Stimulated activated naive CD8-positive, alpha-beta T cell treated with anti-CD3 and anti-CD28 coated beads, Interleukin-15, amount 100 ng/mL, for 72 hours (primary cell): ENCODE measurements at regions not wholly inside any gene's neighbourhood (a gene's known extent, or its start where the extent isn't known, plus 50 kb on each side); places are given as distances from the start of the nearest gene placed in this dataset.

ENCODE experiments used
- ATAC-seq: fragments of 150-1000 bp; cut with Tn5 transposase; 2 replicates; pipeline ENCODE4 v1.10.0; 2021; ENCODE audit warnings: mild to moderate bottlenecking, moderate library complexity
- DNase-seq, 2 donors: peaks; one replicate each; pipeline ENCODE4 v3.0.0; 2021 to 2022
- H3K27ac Mint-ChIP-seq, 2 donors: one replicate each; pipeline ENCODE4 v1.8.0; 2022; ENCODE audit warnings: mild to moderate bottlenecking in 2 of 2, mixed read lengths in 2 of 2, moderate library complexity in 2 of 2
- H3K27me3 Mint-ChIP-seq: one replicate; pipeline ENCODE4 v1.8.0; 2022; ENCODE audit warnings: mixed read lengths
- H3K4me1 Mint-ChIP-seq: one replicate; pipeline ENCODE4 v1.8.0; 2022; ENCODE audit warnings: mild to moderate bottlenecking, mixed read lengths
- H3K4me3 Mint-ChIP-seq, 2 donors: one replicate each; pipeline ENCODE4 v1.8.0; 2022; ENCODE audit warnings: mild to moderate bottlenecking in 2 of 2, mixed read lengths in 2 of 2, moderate library complexity in 1 of 2
- H3K9me3 Mint-ChIP-seq, 2 donors: one replicate each; pipeline ENCODE4 v1.8.0; 2022; ENCODE audit warnings: mixed read lengths in 2 of 2

GRCh38 chr10:2972216-2972615 is 95.1 kb upstream of the PFKP start:
- Mint-ChIP-seq H3K9me3 (no peaks in the 10 kb centered on the region), H3K4me3 (no peak overlapping the region), H3K4me1 (no peaks in the 10 kb centered on the region), H3K27ac (no peak overlapping the region), H3K27me3 (no peaks in the 10 kb centered on the region)
- ATAC-seq (no peak), DNase-seq (no peak)

- no peak overlapping the region for H3K27ac Mint-ChIP-seq
- H3K4me3 Mint-ChIP-seq = no peak overlapping the region
- H3K9me3 Mint-ChIP-seq = no peaks in the 10 kb centered on the region
- no peaks in the 10 kb centered on the region for H3K4me1 Mint-ChIP-seq
- DNase-seq (no peak), ATAC-seq (no peak)
- peaks cover 11% of the 10 kb centered on the region for H3K27me3 Mint-ChIP-seq
Measured at GRCh38 chr10:2970190-2970823, 97.0 kb upstream of the PFKP start.

- peaks cover 0 to 5% of the 10 kb centered on the region in 2 donors for H3K9me3 Mint-ChIP-seq
- no peak for DNase-seq
- no peak overlapping the region for H3K27ac Mint-ChIP-seq
- no peaks in the 10 kb centered on the region for H3K4me1 Mint-ChIP-seq
- H3K27me3 Mint-ChIP-seq = peaks cover 25% of the 10 kb centered on the region
- H3K4me3 Mint-ChIP-seq = no peak overlapping the region
- ATAC-seq = no peak
Measured at GRCh38 chr10:2968401-2969058, 98.8 kb upstream of the PFKP start.

- Mint-ChIP-seq H3K27me3 (peaks cover 43% of the 10 kb centered on the region), H3K4me1 (no peaks in the 10 kb centered on the region), H3K9me3 (peaks cover 0 to 5% of the 10 kb centered on the region in 2 donors), H3K4me3 (no peak overlapping the region), H3K27ac (no peak overlapping the region)
- ATAC-seq = no peak
- no peak for DNase-seq
Measured at GRCh38 chr10:2966134-2966533, 101.2 kb upstream of the PFKP start.

GRCh38 chr10:2964632-2965296 is 102.6 kb upstream of the PFKP start:
- Mint-ChIP-seq H3K9me3 (peaks cover 0 to 5% of the 10 kb centered on the region in 2 donors), H3K27me3 (peaks cover 43% of the 10 kb centered on the region), H3K27ac (no peak overlapping the region), H3K4me3 (no peak overlapping the region), H3K4me1 (no peaks in the 10 kb centered on the region)
- no peak for DNase-seq
- ATAC-seq = no peak

GRCh38 chr10:2963889-2964631 is 103.3 kb upstream of the PFKP start:
- Mint-ChIP-seq H3K27ac (no peak overlapping the region), H3K4me1 (no peaks in the 10 kb centered on the region), H3K9me3 (peaks cover 0 to 5% of the 10 kb centered on the region in 2 donors), H3K27me3 (peaks cover 43% of the 10 kb centered on the region), H3K4me3 (no peak overlapping the region)
- ATAC-seq (no peak), DNase-seq (no peak)

GRCh38 chr10:2962194-2962593 is 105.2 kb upstream of the PFKP start:
- no peaks in the 10 kb centered on the region for H3K4me1 Mint-ChIP-seq
- H3K9me3 Mint-ChIP-seq = peaks cover 0 to 5% of the 10 kb centered on the region in 2 donors
- ATAC-seq (no peak), DNase-seq (no peak)
- peaks cover 43% of the 10 kb centered on the region for H3K27me3 Mint-ChIP-seq
- no peak overlapping the region for H3K4me3 Mint-ChIP-seq
- no peak overlapping the region for H3K27ac Mint-ChIP-seq

GRCh38 chr10:2958659-2959058 is 108.7 kb upstream of the PFKP start:
- Mint-ChIP-seq H3K27ac (no peak overlapping the region), H3K27me3 (peaks cover 40% of the 10 kb centered on the region), H3K9me3 (peaks cover 14 to 15% of the 10 kb centered on the region in 2 donors)

GRCh38 chr10:2957785-2958184 is 109.6 kb upstream of the PFKP start:
- Mint-ChIP-seq H3K4me3 (no peak overlapping the region), H3K9me3 (peaks cover 15% of the 10 kb centered on the region in 2 donors), H3K27me3 (peaks cover 41% of the 10 kb centered on the region), H3K4me1 (no peaks in the 10 kb centered on the region), H3K27ac (no peak overlapping the region)
- ATAC-seq = no peak
- no peak for DNase-seq

More at GRCh38 chr10:2958659-2959058, 108.7 kb upstream of the PFKP start:
- no peaks in the 10 kb centered on the region for H3K4me1 Mint-ChIP-seq
- no peak overlapping the region for H3K4me3 Mint-ChIP-seq
- DNase-seq (no peak), ATAC-seq (no peak)

GRCh38 chr10:2955064-2955463 is 112.3 kb upstream of the PFKP start:
- ATAC-seq = no peak
- no peak for DNase-seq
- no peak overlapping the region for H3K27ac Mint-ChIP-seq
- peaks cover 53% of the 10 kb centered on the region for H3K27me3 Mint-ChIP-seq
- H3K9me3 Mint-ChIP-seq = peaks cover 15% of the 10 kb centered on the region in 2 donors
- H3K4me1 Mint-ChIP-seq = peaks cover 5% of the 10 kb centered on the region
- no peak overlapping the region for H3K4me3 Mint-ChIP-seq

- peaks cover 15 to 26% of the 10 kb centered on the region in 2 donors for H3K9me3 Mint-ChIP-seq
- DNase-seq (no peak), ATAC-seq (no peak)
- H3K27ac Mint-ChIP-seq = no peak overlapping the region
- H3K27me3 Mint-ChIP-seq = peaks cover 69% of the 10 kb centered on the region
- peaks cover 18% of the 10 kb centered on the region for H3K4me1 Mint-ChIP-seq
- H3K4me3 Mint-ChIP-seq = no peak overlapping the region
Measured at GRCh38 chr10:2953495-2953894, 113.9 kb upstream of the PFKP start.

- no peak overlapping the region for H3K27ac Mint-ChIP-seq
- H3K4me1 Mint-ChIP-seq = peaks cover 25% of the 10 kb centered on the region
- no peak overlapping the region for H3K4me3 Mint-ChIP-seq
- ATAC-seq (no peak), DNase-seq (no peak)
- H3K9me3 Mint-ChIP-seq = peaks cover 9 to 26% of the 10 kb centered on the region in 2 donors
- peaks cover 81% of the 10 kb centered on the region for H3K27me3 Mint-ChIP-seq
Measured at GRCh38 chr10:2951235-2951835, 116.0 kb upstream of the PFKP start.

GRCh38 chr10:2950546-2950945 is 116.8 kb upstream of the PFKP start:
- peaks cover 5 to 26% of the 10 kb centered on the region in 2 donors for H3K9me3 Mint-ChIP-seq
- ATAC-seq (no peak), DNase-seq (no peak)
- peaks cover 25% of the 10 kb centered on the region for H3K4me1 Mint-ChIP-seq
- no peak overlapping the region for H3K4me3 Mint-ChIP-seq
- peaks cover 85% of the 10 kb centered on the region for H3K27me3 Mint-ChIP-seq
- no peak overlapping the region for H3K27ac Mint-ChIP-seq

GRCh38 chr10:2949948-2950354 is 117.4 kb upstream of the PFKP start:
- Mint-ChIP-seq H3K27me3 (peaks cover 85% of the 10 kb centered on the region), H3K4me3 (no peak overlapping the region), H3K4me1 (peaks cover 25% of the 10 kb centered on the region), H3K9me3 (peaks cover 4 to 23% of the 10 kb centered on the region in 2 donors), H3K27ac (no peak overlapping the region)
- DNase-seq (peak in 1 of 2 donors; percentile 23), ATAC-seq (peak; percentile 69)

GRCh38 chr10:2949221-2949947 is 118.0 kb upstream of the PFKP start:
- Mint-ChIP-seq H3K4me1 (peaks cover 25% of the 10 kb centered on the region), H3K9me3 (peaks cover 0 to 19% of the 10 kb centered on the region in 2 donors), H3K27me3 (peaks cover 85% of the 10 kb centered on the region), H3K27ac (peak overlapping the region in 1 of 2 donors; percentile 97), H3K4me3 (no peak overlapping the region)
- DNase-seq (no peak), ATAC-seq (no peak)
